Activated CD8-positive, alpha-beta T cell treated with anti-CD3 and anti-CD28 coated beads for 36 hours (primary cell): ENCODE measurements at regions not wholly inside any gene's neighbourhood (a gene's known extent, or its start where the extent isn't known, plus 50 kb on each side); places are given as distances from the start of the nearest gene placed in this dataset.

Source experiments
- ATAC-seq: fragments of 200-7000 bp; cut with Tn5 transposase; one replicate; pipeline ENCODE4 v1.10.0; 2021; ENCODE audit warnings: mild to moderate bottlenecking, moderate library complexity
- CTCF ChIA-PET: fragments of 350-600 bp; sonication (Branson Sonifier 250); formaldehyde crosslinking; loops from one replicate; lab custom pipeline; 2021; ENCODE audit warnings: antibody characterized with exemption; lab: Charles Lee
- POLR2A ChIA-PET: fragments of 350-600 bp; sonication (Branson Sonifier 250); formaldehyde crosslinking; loops from one replicate; lab custom pipeline; 2021; ENCODE audit warnings: antibody characterized with exemption; lab: Charles Lee
- DNase-seq: peaks from one replicate; pipeline ENCODE4 v3.0.0-alpha.2; 2020
- H3K27ac Mint-ChIP-seq: one replicate; pipeline ENCODE4 v1.8.0; 2021; ENCODE audit warnings: mild to moderate bottlenecking, mixed read lengths
- H3K27me3 Mint-ChIP-seq: one replicate; pipeline ENCODE4 v1.8.0; 2021; ENCODE audit warnings: mixed read lengths
- H3K36me3 Mint-ChIP-seq: one replicate; pipeline ENCODE4 v1.8.0; 2021; ENCODE audit warnings: low read depth, mixed read lengths
- H3K4me1 Mint-ChIP-seq: one replicate; pipeline ENCODE4 v1.8.0; 2021; ENCODE audit warnings: low read depth, mixed read lengths
- H3K4me3 Mint-ChIP-seq: one replicate; pipeline ENCODE4 v1.8.0; 2021; ENCODE audit warnings: mild to moderate bottlenecking, moderate library complexity, mixed read lengths
- H3K9me3 Mint-ChIP-seq: one replicate; pipeline ENCODE4 v1.8.0; 2021; ENCODE audit warnings: mixed read lengths
- intact Hi-C: fragments of 100-400 bp; cut with micrococcal nuclease; formaldehyde crosslinking; loops from one replicate; pipeline ENCODE4 v1.10.0; 2022
- TF ChIP-seq, protein P1 (sequence below): fragments of 200-600 bp; IDR thresholded peaks from one replicate; pipeline ENCODE4 v1.8.0; 2022; ENCODE audit warnings: antibody characterized with exemption, mild to moderate bottlenecking

DNA sequence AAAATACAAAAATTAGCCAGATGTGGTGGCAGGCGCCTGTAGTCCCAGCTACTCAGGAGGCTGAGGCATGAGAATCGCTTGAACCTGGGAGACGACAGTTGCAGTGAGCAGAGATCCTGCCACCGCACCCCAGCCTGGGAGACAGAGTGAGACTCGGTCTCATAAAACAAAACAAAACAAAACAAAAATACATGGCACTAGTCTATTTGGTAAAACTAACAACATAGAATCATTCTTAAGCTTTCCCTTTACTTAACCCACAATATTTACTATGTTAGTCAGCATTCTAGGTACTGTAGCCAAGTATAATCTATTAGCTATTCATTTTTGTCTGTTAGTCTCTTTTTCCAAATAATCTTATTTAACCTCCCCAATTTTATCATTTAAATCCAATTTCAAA is 1482.8 kb downstream of the SLITRK5 start:
- ChIA-PET POLR2A (no interaction called here), CTCF (no interaction called here)
- Mint-ChIP-seq H3K27ac (no peak overlapping the region), H3K4me1 (no peaks in the 10 kb centered on the region), H3K27me3 (no peaks in the 10 kb centered on the region), H3K36me3 (no peaks in the 10 kb centered on the region), H3K4me3 (no peak overlapping the region), H3K9me3 (peaks cover 4% of the 10 kb centered on the region)
- DNase-seq (no peak), ATAC-seq (no peak)
- intact Hi-C loops, result no loop called here
- TF ChIP-seq, protein P1, sequence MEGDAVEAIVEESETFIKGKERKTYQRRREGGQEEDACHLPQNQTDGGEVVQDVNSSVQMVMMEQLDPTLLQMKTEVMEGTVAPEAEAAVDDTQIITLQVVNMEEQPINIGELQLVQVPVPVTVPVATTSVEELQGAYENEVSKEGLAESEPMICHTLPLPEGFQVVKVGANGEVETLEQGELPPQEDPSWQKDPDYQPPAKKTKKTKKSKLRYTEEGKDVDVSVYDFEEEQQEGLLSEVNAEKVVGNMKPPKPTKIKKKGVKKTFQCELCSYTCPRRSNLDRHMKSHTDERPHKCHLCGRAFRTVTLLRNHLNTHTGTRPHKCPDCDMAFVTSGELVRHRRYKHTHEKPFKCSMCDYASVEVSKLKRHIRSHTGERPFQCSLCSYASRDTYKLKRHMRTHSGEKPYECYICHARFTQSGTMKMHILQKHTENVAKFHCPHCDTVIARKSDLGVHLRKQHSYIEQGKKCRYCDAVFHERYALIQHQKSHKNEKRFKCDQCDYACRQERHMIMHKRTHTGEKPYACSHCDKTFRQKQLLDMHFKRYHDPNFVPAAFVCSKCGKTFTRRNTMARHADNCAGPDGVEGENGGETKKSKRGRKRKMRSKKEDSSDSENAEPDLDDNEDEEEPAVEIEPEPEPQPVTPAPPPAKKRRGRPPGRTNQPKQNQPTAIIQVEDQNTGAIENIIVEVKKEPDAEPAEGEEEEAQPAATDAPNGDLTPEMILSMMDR, result no peak

DNA sequence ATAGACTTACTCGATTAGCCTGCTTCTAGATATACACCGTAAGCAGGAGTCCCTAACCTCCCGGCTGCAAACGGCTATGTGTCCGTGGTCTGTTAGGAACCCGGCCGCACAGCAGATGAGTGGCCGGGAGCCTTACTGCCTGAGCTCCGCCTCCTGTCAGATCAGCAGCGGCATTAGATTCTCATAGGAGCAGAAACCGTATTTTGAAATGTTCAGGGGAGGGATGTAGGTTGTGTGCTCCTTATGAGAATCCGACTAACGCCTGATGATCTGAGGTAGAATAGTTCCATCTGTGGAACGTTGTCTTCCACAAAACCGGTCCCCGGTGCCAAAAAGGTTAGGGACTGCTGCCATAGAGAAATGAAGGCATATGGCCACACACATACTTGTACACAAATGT is 1491.9 kb downstream of the SLITRK5 start:
- TF ChIP-seq, protein P1, result no peak
- H3K36me3 Mint-ChIP-seq, result no peaks in the 10 kb centered on the region
- intact Hi-C loops, result no loop called here
- H3K27me3 Mint-ChIP-seq, result no peaks in the 10 kb centered on the region
- H3K4me3 Mint-ChIP-seq, result no peak overlapping the region
- ChIA-PET CTCF (no interaction called here), POLR2A (no interaction called here)
- DNase-seq (no peak), ATAC-seq (no peak)
- H3K4me1 Mint-ChIP-seq, result no peaks in the 10 kb centered on the region
- H3K9me3 Mint-ChIP-seq, result peaks cover 6% of the 10 kb centered on the region
- H3K27ac Mint-ChIP-seq, result no peak overlapping the region

DNA sequence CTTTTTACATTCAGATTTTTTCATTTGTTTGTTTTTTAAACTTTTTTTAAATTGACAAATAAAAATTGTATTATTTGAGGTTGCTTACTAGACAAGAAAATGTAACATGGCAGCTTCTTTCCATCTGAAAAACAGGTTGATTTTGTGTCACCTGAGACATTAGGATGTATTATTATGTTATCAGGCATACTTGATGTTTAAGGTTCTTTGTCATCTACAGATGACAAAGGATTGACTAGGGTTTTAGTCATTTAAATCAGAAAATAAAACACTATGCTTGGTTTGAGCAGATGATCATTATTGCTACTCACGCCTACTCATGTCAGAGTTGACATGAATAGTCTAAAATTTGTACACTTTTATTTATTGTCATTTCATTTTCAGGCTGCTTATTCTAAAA is 1494.5 kb downstream of the SLITRK5 start:
- Mint-ChIP-seq H3K9me3 (peaks cover 4% of the 10 kb centered on the region), H3K4me3 (no peak overlapping the region), H3K36me3 (no peaks in the 10 kb centered on the region), H3K4me1 (no peaks in the 10 kb centered on the region), H3K27ac (no peak overlapping the region), H3K27me3 (no peaks in the 10 kb centered on the region)
- ChIA-PET POLR2A (no interaction called here), CTCF (no interaction called here)
- TF ChIP-seq, protein P1, result no peak
- DNase-seq, result no peak
- intact Hi-C loops, result no loop called here
- no peak for ATAC-seq

DNA sequence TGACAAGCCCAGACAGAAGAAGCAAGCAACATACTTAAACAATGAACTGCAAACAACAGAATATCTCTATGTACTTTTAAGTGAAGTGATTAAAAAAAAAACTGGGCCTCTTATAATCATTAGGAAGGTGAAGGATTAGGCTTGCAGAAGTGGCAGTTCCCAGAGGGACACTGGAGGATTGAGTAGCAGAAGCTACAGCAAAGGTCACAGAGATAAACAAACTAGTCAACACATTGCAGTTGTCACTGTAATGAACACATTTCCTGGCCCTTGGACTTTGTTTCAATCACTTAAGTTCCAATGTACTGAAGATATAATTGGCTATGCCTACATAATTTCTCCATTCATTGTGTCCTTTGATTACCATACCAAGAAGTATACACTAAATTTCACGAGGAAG is 1498.8 kb downstream of the SLITRK5 start:
- intact Hi-C loops, result no loop called here
- ChIA-PET POLR2A (no interaction called here), CTCF (no interaction called here)
- Mint-ChIP-seq H3K4me3 (no peak overlapping the region), H3K4me1 (no peaks in the 10 kb centered on the region), H3K27ac (no peak overlapping the region), H3K27me3 (no peaks in the 10 kb centered on the region), H3K9me3 (no peaks in the 10 kb centered on the region), H3K36me3 (no peaks in the 10 kb centered on the region)
- DNase-seq, result no peak
- ATAC-seq, result no peak
- TF ChIP-seq, protein P1, result no peak

DNA sequence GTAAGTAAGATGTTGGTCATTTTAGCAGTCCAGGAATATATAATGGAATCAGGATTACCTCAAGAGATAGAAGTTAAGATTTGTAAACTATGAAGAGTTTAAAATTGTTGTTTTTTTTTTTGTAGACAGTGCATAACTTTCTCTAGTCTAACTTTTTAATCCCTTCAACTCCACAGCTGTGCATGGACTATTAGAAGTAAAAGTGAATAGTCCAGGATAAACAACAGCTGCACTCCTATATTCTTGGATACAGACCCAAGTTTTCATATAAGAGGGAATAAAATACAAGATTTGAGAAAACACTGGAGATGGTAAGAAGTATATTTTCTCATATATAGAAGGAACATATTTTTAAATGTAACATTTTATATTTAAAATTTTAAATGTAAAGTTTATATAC is 1509.9 kb downstream of the SLITRK5 start:
- ATAC-seq (no peak), DNase-seq (no peak)
- Mint-ChIP-seq H3K4me3 (no peak overlapping the region), H3K27ac (no peak overlapping the region), H3K4me1 (no peaks in the 10 kb centered on the region), H3K36me3 (no peaks in the 10 kb centered on the region), H3K27me3 (no peaks in the 10 kb centered on the region), H3K9me3 (peaks cover 10% of the 10 kb centered on the region)
- CTCF ChIA-PET, result no interaction called here
- TF ChIP-seq, protein P1, result no peak
- POLR2A ChIA-PET, result no interaction called here
- intact Hi-C loops, result no loop called here
